LNCAP (cell line): ENCODE measurements at regions not wholly inside any gene's neighbourhood (a gene's known extent, or its start where the extent isn't known, plus 50 kb on each side); places are given as distances from the start of the nearest gene placed in this dataset.

Experiments used
- CTCF ChIP-seq: fragments of 450-650 bp; IDR thresholded peaks from 2 replicates; pipeline ENCODE4 v1.5.1; 2017; ENCODE audit warnings: mild to moderate bottlenecking

- no peak for TF ChIP-seq CTCF
These were observed 780.6 kb upstream of the ZWINT start for GRCh38 chr10:57141708-57142107.

- no peak for TF ChIP-seq CTCF
These were observed 758.6 kb upstream of the ZWINT start for GRCh38 chr10:57119684-57120083.

- TF ChIP-seq CTCF, result no peak
These were observed 752.5 kb upstream of the ZWINT start for GRCh38 chr10:57113545-57113944.

GRCh38 chr10:57102236-57102635 lies 741.2 kb upstream of the ZWINT start:
- TF ChIP-seq CTCF, result no peak

GRCh38 chr10:57098146-57098545 lies 737.1 kb upstream of the ZWINT start:
- no peak for TF ChIP-seq CTCF

GRCh38 chr10:57096044-57096443 lies 735.0 kb upstream of the ZWINT start:
- no peak for TF ChIP-seq CTCF

- no peak for TF ChIP-seq CTCF
These were observed 733.9 kb upstream of the ZWINT start for GRCh38 chr10:57094965-57095364.

GRCh38 chr10:57094083-57094482 lies 733.0 kb upstream of the ZWINT start:
- TF ChIP-seq CTCF, result no peak
